Osteocyte (in vitro differentiated cells): ENCODE measurements at regions not wholly inside any gene's neighbourhood (a gene's known extent, or its start where the extent isn't known, plus 50 kb on each side); places are given as distances from the start of the nearest gene placed in this dataset.
"Not testable (repeated sequence)": the region's sequence is repeated elsewhere in the genome, so short reads cannot be mapped to it uniquely, and the experiment has no call there.

ENCODE experiments used
- DNase-seq: peaks from one replicate; pipeline ENCODE4 v3.0.0; 2021; ENCODE audit warnings: mixed read lengths; ENCODE audit not compliant: unreplicated experiment; ENCODE audit errors: extremely low spot score
- H3K27ac Mint-ChIP-seq: one replicate; pipeline ENCODE4 v1.8.0; 2021; ENCODE audit warnings: mild to moderate bottlenecking, mixed read lengths; ENCODE audit not compliant: unreplicated experiment
- H3K27me3 Mint-ChIP-seq: one replicate; pipeline ENCODE4 v1.8.0; 2021; ENCODE audit warnings: mixed read lengths; ENCODE audit not compliant: unreplicated experiment
- H3K36me3 Mint-ChIP-seq: one replicate; pipeline ENCODE4 v1.8.0; 2021; ENCODE audit warnings: mixed read lengths; ENCODE audit not compliant: unreplicated experiment
- H3K4me1 Mint-ChIP-seq: one replicate; pipeline ENCODE4 v1.8.0; 2021; ENCODE audit warnings: mixed read lengths; ENCODE audit not compliant: unreplicated experiment
- H3K4me3 Mint-ChIP-seq: one replicate; pipeline ENCODE4 v1.8.0; 2021; ENCODE audit warnings: mild to moderate bottlenecking, moderate library complexity, mixed read lengths; ENCODE audit not compliant: unreplicated experiment
- H3K9me3 Mint-ChIP-seq: one replicate; pipeline ENCODE4 v1.8.0; 2021; ENCODE audit warnings: mixed read lengths; ENCODE audit not compliant: unreplicated experiment
- TF ChIP-seq, protein P1 (sequence below): fragments of 200-600 bp; sonication (generic); IDR thresholded peaks from 2 replicates; pipeline ENCODE4 v1.5.0; 2021; ENCODE audit warnings: antibody characterized with exemption, mild to moderate bottlenecking, moderate library complexity

GRCh38 chr2:21194147-21194546, 70.4 kb downstream of the TDRD15 start:
- Mint-ChIP-seq H3K27ac (no peak overlapping the region), H3K36me3 (no peaks in the 10 kb centered on the region), H3K4me1 (no peaks in the 10 kb centered on the region), H3K9me3 (no peaks in the 10 kb centered on the region), H3K4me3 (no peak overlapping the region), H3K27me3 (peaks cover 36% of the 10 kb centered on the region)
- TF ChIP-seq, protein P1, sequence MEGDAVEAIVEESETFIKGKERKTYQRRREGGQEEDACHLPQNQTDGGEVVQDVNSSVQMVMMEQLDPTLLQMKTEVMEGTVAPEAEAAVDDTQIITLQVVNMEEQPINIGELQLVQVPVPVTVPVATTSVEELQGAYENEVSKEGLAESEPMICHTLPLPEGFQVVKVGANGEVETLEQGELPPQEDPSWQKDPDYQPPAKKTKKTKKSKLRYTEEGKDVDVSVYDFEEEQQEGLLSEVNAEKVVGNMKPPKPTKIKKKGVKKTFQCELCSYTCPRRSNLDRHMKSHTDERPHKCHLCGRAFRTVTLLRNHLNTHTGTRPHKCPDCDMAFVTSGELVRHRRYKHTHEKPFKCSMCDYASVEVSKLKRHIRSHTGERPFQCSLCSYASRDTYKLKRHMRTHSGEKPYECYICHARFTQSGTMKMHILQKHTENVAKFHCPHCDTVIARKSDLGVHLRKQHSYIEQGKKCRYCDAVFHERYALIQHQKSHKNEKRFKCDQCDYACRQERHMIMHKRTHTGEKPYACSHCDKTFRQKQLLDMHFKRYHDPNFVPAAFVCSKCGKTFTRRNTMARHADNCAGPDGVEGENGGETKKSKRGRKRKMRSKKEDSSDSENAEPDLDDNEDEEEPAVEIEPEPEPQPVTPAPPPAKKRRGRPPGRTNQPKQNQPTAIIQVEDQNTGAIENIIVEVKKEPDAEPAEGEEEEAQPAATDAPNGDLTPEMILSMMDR = no peak
- no peak for DNase-seq

- no peaks in the 10 kb centered on the region for H3K9me3 Mint-ChIP-seq
- TF ChIP-seq, protein P1 = no peak
- H3K27me3 Mint-ChIP-seq = peaks cover 39% of the 10 kb centered on the region
- H3K36me3 Mint-ChIP-seq = no peaks in the 10 kb centered on the region
- no peak overlapping the region for H3K27ac Mint-ChIP-seq
- DNase-seq = no peak
- no peaks in the 10 kb centered on the region for H3K4me1 Mint-ChIP-seq
- no peak overlapping the region for H3K4me3 Mint-ChIP-seq
These were observed 71.1 kb downstream of the TDRD15 start for GRCh38 chr2:21194858-21195271.

DNA sequence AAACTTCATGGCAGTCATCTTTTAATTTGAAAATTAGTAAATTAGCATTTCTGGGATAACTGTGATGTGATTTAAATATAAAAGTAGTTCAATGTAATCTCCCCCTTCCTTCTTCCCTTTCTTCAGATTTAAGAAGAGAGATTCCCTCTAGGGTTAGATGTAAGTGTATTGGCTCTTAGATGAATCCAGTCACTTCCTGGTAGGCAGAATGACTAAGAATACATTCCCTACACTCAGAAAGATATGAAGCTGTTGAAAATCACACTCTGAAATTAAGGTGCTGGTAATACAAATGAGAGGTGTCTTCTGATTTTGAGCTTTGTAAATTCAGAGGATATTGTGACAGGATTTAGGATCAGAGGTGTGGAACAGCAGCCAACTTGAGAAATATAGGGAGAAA, 71.6 kb downstream of the TDRD15 start:
- TF ChIP-seq, protein P1 = no peak
- H3K9me3 Mint-ChIP-seq = no peaks in the 10 kb centered on the region
- H3K27me3 Mint-ChIP-seq = peaks cover 42% of the 10 kb centered on the region
- H3K36me3 Mint-ChIP-seq = no peaks in the 10 kb centered on the region
- no peak for DNase-seq
- no peak overlapping the region for H3K27ac Mint-ChIP-seq
- H3K4me1 Mint-ChIP-seq = no peaks in the 10 kb centered on the region
- no peak overlapping the region for H3K4me3 Mint-ChIP-seq

DNA sequence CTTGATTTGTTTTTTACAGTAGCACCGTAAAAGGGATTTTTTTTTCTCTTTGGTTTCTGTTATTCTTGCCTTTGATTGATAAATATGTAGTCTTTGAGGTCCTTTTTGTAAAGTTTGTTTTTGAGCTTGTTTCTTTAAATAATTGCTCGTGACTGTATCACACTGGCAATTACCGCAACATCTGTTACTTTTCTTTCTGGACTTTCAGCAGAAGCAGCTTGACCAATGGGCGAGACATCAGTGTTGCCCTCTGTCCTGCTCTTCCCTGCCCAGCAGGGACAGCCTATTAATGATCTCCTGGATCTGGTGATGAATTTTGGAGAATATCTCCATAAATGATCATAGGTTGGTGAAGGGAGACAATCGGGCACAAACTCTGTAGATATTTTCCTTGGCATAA, 74.9 kb downstream of the TDRD15 start:
- Mint-ChIP-seq H3K36me3 (no peaks in the 10 kb centered on the region), H3K4me3 (no peak overlapping the region), H3K9me3 (no peaks in the 10 kb centered on the region), H3K4me1 (no peaks in the 10 kb centered on the region), H3K27me3 (peaks cover 48% of the 10 kb centered on the region), H3K27ac (no peak overlapping the region)
- no peak for DNase-seq
- TF ChIP-seq, protein P1 = no peak

DNA sequence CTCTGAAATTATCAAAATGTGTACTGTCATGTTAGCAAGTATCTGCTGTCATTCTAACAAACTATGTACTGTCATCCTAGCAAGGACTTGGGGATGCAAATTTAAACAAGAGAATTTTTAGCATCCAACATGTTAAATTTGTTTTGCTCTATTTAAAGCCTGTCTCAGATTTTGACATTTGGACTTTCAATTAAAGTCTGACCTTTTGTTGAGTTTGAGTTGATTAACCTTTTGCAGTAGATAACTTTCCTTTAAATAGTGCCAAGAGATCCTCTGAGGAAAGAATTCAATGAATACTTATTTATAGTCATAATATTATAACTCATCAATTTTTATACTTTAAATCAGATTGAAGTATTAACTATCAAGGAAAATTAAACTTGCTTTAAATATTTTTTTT, 80.2 kb downstream of the TDRD15 start:
- no peak overlapping the region for H3K4me3 Mint-ChIP-seq
- no peaks in the 10 kb centered on the region for H3K36me3 Mint-ChIP-seq
- no peaks in the 10 kb centered on the region for H3K4me1 Mint-ChIP-seq
- DNase-seq = no peak
- no peaks in the 10 kb centered on the region for H3K9me3 Mint-ChIP-seq
- peaks cover 35% of the 10 kb centered on the region for H3K27me3 Mint-ChIP-seq
- TF ChIP-seq, protein P1 = no peak
- no peak overlapping the region for H3K27ac Mint-ChIP-seq

DNA sequence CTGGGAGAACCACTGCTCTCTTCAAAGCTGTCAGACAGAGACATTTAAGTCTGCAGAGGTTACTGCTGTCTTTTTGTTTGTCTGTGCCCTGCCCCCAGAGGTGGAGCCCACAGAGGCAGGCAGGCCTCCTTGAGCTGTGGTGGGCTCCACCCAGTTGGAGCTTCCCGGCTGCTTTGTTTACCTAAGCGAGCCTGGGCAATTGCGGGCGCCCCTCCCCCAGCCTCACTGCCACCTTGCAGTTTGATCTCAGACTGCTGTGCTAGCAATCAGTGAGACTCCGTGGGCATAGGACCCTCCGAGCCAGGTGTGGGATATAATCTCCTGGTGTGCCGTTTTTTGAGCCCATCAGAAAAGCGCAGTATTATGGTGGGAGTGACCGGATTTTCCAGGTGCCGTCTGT, 90.3 kb downstream of the TDRD15 start:
- not testable (repeated sequence) for H3K27ac Mint-ChIP-seq, H3K4me1 Mint-ChIP-seq, H3K9me3 Mint-ChIP-seq, H3K36me3 Mint-ChIP-seq, H3K27me3 Mint-ChIP-seq, DNase-seq, H3K4me3 Mint-ChIP-seq
